Ramos (cell line): ENCODE measurements at regions not wholly inside any gene's neighbourhood (a gene's known extent, or its start where the extent isn't known, plus 50 kb on each side); places are given as distances from the start of the nearest gene placed in this dataset.

Experiments
- in situ Hi-C: fragments of 300-500 bp; cut with MboI; formaldehyde crosslinking; loops from one replicate; pipeline ENCODE4 v1.14.3; 2022; ENCODE audit warnings: low sequenced_read_pairs; ENCODE audit not compliant: unreplicated experiment

DNA sequence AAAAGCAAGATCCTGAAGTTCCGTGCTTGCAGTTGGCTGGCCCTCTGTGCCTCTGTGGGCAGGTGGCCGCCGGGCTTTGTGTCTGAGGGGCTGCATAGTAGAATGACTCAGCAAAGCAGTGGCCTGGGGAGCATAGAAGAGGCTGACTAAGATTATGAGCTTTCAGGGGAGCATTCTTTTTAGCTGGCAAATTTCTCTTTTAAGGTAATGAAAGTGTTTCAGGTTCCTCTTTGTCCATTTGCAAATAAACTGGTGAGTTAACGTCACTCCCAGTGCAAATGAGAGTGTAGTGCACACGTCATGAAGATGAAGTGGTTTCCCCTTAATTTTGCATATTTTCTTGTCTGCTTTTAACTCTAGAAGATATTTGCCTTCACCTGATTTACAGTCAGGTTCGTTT is 98.6 kb downstream of the BCL2L11 start:
- in situ Hi-C loops: no loop called here

- in situ Hi-C loops: no loop called here
Measured at GRCh38 chr2:111219734-111220505, 99.2 kb downstream of the BCL2L11 start.

DNA sequence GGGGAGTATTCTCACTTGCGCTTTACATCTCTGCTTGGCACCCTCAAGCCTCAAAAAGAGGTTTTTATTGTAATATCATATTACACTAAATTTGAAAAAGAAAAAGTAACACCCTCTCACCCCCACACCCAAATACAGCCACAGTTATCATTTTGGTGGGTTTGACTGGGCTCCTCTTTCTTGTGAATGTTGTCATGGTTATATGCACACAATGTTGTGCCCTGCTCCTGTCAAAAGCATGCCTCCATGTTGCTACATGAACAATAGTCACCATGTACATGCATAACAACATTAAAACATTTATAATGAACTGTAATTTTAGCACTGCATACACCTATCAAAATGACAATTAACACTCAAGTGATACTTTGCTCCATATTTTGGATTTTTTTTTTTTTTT is 100.2 kb downstream of the BCL2L11 start:
- in situ Hi-C loops: no loop called here

DNA sequence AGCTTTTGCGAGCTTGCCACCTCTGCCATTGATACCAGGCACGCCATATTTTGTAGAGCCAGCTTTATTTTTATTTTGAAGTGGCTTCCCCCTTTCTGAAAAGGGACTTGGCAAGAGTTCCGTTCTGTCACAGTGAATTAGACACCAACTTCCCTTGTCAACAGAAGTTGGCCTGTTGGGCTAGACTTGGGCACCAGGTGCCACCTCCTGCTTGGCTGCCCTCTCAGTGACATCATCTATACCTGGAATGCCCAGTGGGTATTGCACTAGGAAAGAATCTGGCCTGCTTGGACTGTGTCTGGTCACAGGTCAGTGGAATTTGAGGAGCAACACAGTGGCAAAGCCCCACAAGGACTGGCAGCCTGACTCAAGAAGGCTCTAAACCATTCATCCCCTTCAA is 101.0 kb downstream of the BCL2L11 start:
- in situ Hi-C loops: no loop called here

- in situ Hi-C loops: no loop called here
Measured at GRCh38 chr2:111222204-111222866, 101.6 kb downstream of the BCL2L11 start.

DNA sequence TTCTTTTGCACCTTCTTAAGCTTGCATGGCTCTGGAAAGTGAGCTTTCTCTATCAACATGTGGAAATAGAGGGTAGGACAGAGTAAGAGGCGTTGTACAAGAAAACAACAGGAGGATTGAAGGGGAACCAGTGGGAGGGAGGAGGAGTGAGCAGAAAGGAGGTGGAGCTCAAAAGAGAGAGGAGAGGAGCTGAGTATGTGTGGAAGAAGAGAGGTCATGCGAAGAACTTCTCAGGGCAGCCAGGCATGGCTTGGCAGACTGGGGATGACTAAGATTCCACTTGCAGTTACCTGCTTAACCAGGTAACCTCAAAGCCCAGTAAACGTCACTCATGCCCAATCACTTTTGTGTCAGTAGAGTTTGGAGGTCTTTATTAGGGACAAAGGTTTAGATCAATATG is 105.1 kb downstream of the BCL2L11 start:
- in situ Hi-C loops: no loop called here

GRCh38 chr2:111226876-111227700 is 106.4 kb downstream of the BCL2L11 start:
- in situ Hi-C loops: no loop called here

DNA sequence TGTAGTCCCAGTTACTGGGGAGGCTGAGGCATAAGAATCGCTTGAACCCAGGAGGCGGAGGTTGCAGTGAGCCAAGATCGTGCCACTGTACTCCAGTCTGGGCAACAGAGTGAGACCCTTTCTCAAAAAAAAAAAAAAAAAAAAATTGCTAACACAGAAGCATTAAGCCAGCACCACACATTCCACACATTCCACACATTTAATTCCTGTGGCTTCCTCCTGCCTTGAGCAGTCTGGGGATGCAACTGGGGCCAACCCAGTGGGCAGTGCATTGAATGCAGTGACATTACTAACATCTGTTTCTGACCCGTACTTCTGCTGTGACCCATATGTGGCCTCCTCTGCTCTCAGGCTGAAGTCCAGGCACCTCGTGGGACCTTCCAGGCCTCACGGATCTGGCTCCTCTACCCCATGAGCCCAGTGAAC is 107.0 kb downstream of the BCL2L11 start:
- in situ Hi-C loops: no loop called here

DNA sequence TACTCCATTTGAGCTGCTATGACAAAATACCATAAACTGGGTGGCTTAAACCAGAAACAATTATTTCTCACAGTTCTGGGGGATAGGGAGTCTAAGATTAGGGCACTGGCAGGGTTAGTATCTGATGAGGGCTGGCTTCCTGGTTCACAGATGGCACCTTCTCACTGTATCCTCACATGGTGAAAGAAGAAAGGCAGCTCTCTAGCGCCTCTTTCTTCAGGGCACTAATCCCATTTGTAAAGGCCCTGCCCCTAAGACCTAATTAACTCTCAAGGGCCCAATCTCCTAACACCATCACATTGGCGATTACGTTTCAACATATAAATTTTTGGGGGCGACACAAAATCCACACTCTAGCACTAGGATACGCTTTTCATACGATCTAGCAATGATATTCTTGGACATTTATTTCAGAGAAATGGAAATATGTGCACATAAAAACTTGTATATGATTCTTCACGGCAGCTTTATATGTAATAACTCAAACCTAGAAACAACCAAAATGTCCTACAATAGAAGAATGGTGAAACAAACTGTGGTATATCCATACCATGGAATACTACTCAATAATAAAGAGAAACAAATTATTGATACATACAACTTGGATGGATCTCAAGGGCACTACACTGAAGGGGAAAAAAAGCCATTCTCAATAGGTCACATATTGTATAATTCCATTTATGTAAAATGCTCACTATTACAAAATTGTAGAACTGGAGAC is 111.0 kb downstream of the BCL2L11 start:
- in situ Hi-C loops: no loop called here

DNA sequence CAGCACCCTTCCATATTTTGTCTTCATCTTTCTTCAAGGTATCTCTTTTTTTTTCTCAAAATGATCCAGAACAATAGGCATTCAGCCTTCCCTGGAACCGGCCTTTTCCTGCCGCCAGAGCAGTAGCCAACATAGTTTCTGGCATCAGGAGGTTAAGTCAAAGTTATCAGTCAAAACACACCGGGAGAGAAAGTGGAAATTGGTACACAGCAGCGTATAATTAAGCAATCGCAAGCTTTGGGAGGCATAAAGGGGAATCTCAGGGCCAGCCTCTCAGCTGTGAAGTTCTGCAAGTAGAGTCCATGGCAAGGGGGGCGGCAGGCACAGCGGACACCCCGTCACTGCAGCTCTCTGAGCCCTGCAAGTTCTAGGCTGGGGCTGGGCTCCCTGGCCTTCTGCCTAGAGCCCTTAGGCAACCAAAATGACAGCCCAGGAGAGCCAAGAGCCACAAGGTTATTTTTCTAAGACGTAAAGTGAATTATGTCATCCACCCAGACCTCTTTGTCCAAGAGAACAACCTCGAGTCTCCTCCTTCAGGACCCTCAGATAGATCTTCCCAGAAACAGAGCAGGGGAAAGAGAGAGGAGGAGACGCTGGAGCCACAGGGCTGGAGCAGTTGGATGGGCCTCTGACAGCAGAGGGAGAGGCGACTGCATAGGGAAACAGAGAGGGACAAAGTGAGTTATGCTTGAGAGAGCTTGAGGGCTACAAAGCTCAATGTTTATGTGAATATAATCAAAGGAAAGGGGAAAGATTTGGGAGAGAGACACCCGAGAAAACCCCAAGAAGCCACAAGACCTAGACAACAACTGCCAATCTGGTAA is 114.7 kb downstream of the BCL2L11 start:
- in situ Hi-C loops: no loop called here

DNA sequence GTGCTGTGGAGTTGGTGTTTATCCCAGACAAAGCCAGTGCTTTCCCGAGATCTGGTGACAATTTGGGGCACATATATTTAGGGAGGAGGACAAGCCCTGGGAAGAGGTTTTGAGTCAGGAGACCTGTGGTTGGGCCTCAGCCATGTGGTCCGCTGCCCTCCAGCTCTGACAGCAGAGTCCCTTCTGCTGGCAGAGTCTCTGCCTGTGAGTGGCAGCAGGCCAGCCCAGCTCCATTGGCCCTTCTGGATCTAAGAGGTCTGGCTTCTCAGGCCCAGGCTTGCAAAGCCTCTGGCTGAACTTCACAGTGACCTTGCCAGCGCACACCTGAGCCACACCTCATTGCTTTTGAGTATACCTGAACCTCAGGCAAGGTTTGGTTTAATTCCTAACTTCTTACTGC is 115.3 kb downstream of the BCL2L11 start:
- in situ Hi-C loops: no loop called here

GRCh38 chr2:111238296-111238695 is 117.6 kb downstream of the BCL2L11 start:
- in situ Hi-C loops: no loop called here

GRCh38 chr2:111239107-111239506 is 118.4 kb downstream of the BCL2L11 start:
- in situ Hi-C loops: no loop called here

GRCh38 chr2:111239581-111240249 is 119.0 kb downstream of the BCL2L11 start:
- in situ Hi-C loops: no loop called here

- in situ Hi-C loops: no loop called here
Measured at GRCh38 chr2:111243295-111243694, 122.6 kb downstream of the BCL2L11 start.

DNA sequence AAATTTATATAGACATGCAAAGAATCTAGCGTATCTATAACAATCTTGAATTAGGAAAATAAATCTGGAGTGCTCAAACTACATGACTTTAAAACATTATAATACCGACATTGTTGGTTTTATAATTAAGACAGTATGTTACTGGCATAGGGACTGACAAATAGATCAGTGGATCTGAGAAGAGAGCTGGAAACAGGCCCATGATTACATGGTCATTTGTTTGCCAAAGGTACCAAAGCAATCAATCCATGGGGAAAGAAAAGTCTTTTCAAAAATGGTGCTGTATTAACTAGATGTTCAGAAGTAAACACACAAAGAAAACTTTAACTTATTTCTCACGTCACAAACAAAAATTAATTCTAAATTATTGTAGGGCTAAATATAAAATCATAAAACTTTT is 124.2 kb downstream of the BCL2L11 start:
- in situ Hi-C loops: no loop called here

GRCh38 chr2:111246620-111247061 is 125.9 kb downstream of the BCL2L11 start:
- in situ Hi-C loops: no loop called here

GRCh38 chr2:111247491-111247890 is 126.8 kb downstream of the BCL2L11 start:
- in situ Hi-C loops: no loop called here

DNA sequence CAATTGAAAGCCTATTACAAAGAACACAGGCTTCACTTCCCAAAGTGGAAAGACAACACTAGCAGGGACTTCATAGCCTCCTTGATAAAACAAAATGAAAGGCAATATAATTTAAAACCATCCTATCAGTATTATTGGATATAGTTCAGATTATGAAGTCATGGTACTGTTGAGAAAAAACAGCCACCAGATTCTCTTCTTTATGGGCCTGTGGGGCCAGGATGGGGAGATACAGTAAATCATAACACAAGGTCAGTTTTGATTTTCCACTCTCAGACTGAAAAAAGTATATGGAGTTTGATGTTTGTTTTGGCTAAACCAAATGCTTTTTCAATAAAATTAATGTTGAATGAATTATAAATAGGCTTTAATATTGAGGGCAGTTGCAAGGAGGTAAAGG is 129.1 kb downstream of the BCL2L11 start:
- in situ Hi-C loops: no loop called here
